OCI-LY3 (cell line): ENCODE measurements at regions not wholly inside any gene's neighbourhood (a gene's known extent, or its start where the extent isn't known, plus 50 kb on each side); places are given as distances from the start of the nearest gene placed in this dataset.

ENCODE experiments used
- H2AFZ ChIP-seq: fragments of 200-600, 300-600 bp; shearing (Covaris generic); 2 replicates; pipeline ENCODE4 v1.6.0; 2014; ENCODE audit warnings: antibody characterized with exemption, low read depth, low read length
- H3K27ac ChIP-seq: fragments of 200-600, 300-600 bp; sonication (generic); 2 replicates; pipeline ENCODE4 v1.5.1; 2014; ENCODE audit warnings: mild to moderate bottlenecking, low read length, moderate library complexity, mixed read lengths
- H3K27me3 ChIP-seq: fragments of 200-600, 300-600 bp; sonication (generic); 2 replicates; pipeline ENCODE4 v1.6.1; 2014; ENCODE audit warnings: low read depth, low read length, mixed read lengths
- H3K36me3 ChIP-seq: fragments of 200-600, 300-600 bp; sonication (generic); replicated peaks from 2 replicates; pipeline ENCODE3; 2014; ENCODE audit warnings: low read depth, low read length, mixed read lengths
- H3K4me1 ChIP-seq: fragments of 300-600, 200-600 bp; sonication (generic); 2 replicates; pipeline ENCODE4 v1.6.1; 2014; ENCODE audit warnings: low read length, mixed read lengths
- H3K4me2 ChIP-seq: fragments of 200-600, 300-600 bp; sonication (generic); 2 replicates; pipeline ENCODE4 v1.6.1; 2014; ENCODE audit warnings: low read length, mixed read lengths
- H3K4me3 ChIP-seq: fragments of 300-600, 200-600 bp; sonication (generic); 2 replicates; pipeline ENCODE4 v1.5.1; 2014; ENCODE audit warnings: antibody characterized with exemption, mild to moderate bottlenecking, low read length, moderate library complexity
- H3K79me2 ChIP-seq: fragments of 300-600, 200-600 bp; shearing (Covaris generic); 2 replicates; pipeline ENCODE4 v1.6.1; 2014; ENCODE audit warnings: mild to moderate bottlenecking, low read length, mixed read lengths
- H3K9ac ChIP-seq: fragments of 300-600, 200-600 bp; shearing (Covaris generic); 2 replicates; pipeline ENCODE4 v1.6.0; 2014; ENCODE audit warnings: mild to moderate bottlenecking, low read length, moderate library complexity
- H3K9me3 ChIP-seq: fragments of 200-600, 300-600 bp; shearing (Covaris generic); 2 replicates; pipeline ENCODE4 v1.6.1; 2014; ENCODE audit warnings: low read length, mixed read lengths; ENCODE audit not compliant: insufficient read depth
- H4K20me1 ChIP-seq: fragments of 200-600, 300-600 bp; sonication (generic); 2 replicates; pipeline ENCODE4 v1.6.1; 2016; ENCODE audit warnings: low read length, mixed read lengths; ENCODE audit not compliant: insufficient read depth
- CTCF ChIP-seq: fragments of 200-600, 300-600 bp; sonication (generic); IDR thresholded peaks from 2 replicates; pipeline ENCODE4 v1.5.1; 2014; ENCODE audit warnings: antibody characterized with exemption, low read length, low read depth
- EZH2phosphoT487 ChIP-seq: fragments of 200-600 bp; shearing (Covaris generic); IDR thresholded peaks from 2 replicates; pipeline ENCODE4 v1.6.1; 2018; ENCODE audit warnings: antibody characterized with exemption, mixed run types, low read depth

DNA sequence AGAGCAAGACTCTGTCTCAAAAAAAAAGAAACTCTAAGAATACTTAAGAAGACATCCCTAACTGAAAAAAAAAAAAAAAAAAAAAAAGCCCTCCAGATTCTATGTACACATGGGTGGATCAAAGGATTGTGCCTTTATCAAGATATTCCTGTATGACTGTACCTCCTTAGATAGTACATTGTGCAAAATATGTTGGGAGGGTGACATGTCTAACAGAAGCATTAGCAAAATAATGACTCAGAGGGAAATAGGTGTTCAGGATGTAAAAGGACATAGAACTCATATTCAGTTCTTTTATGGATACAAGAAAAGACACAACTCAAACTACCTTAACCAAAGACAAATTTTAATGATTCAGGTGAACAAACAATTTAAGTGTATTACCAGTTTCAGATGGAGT lies 269.8 kb upstream of the KAZN start:
- no peak overlapping the region for H3K9ac ChIP-seq
- no peaks in the 10 kb centered on the region for H3K79me2 ChIP-seq
- H3K27me3 ChIP-seq = no peaks in the 10 kb centered on the region
- no peak overlapping the region for H3K4me3 ChIP-seq
- H3K36me3 ChIP-seq = no peaks in the 10 kb centered on the region
- H4K20me1 ChIP-seq = no peaks in the 10 kb centered on the region
- no peak overlapping the region for H2AFZ ChIP-seq
- H3K27ac ChIP-seq = no peak overlapping the region
- TF ChIP-seq CTCF (no peak), EZH2phosphoT487 (no peak)
- no peaks in the 10 kb centered on the region for H3K9me3 ChIP-seq
- H3K4me2 ChIP-seq = no peak overlapping the region
- H3K4me1 ChIP-seq = no peaks in the 10 kb centered on the region

- H2AFZ ChIP-seq = no peak overlapping the region
- no peaks in the 10 kb centered on the region for H3K9me3 ChIP-seq
- no peaks in the 10 kb centered on the region for H3K4me1 ChIP-seq
- no peak overlapping the region for H3K9ac ChIP-seq
- H3K36me3 ChIP-seq = no peaks in the 10 kb centered on the region
- H3K27me3 ChIP-seq = no peaks in the 10 kb centered on the region
- H3K79me2 ChIP-seq = no peaks in the 10 kb centered on the region
- H4K20me1 ChIP-seq = no peaks in the 10 kb centered on the region
- H3K4me3 ChIP-seq = no peak overlapping the region
- H3K27ac ChIP-seq = no peak overlapping the region
- H3K4me2 ChIP-seq = no peak overlapping the region
- TF ChIP-seq CTCF (no peak), EZH2phosphoT487 (no peak)
Observed at GRCh38 chr1:14332158-14332557, 266.3 kb upstream of the KAZN start.

- Histone ChIP-seq H4K20me1 (no peaks in the 10 kb centered on the region), H3K9ac (no peak overlapping the region), H3K4me3 (no peak overlapping the region), H2AFZ (no peak overlapping the region), H3K4me1 (no peaks in the 10 kb centered on the region), H3K27me3 (no peaks in the 10 kb centered on the region), H3K79me2 (no peaks in the 10 kb centered on the region), H3K27ac (no peak overlapping the region), H3K36me3 (no peaks in the 10 kb centered on the region), H3K9me3 (no peaks in the 10 kb centered on the region), H3K4me2 (no peak overlapping the region)
- TF ChIP-seq EZH2phosphoT487 = no peak
- no peak for TF ChIP-seq CTCF
Observed at GRCh38 chr1:14334336-14335176, 263.9 kb upstream of the KAZN start.

DNA sequence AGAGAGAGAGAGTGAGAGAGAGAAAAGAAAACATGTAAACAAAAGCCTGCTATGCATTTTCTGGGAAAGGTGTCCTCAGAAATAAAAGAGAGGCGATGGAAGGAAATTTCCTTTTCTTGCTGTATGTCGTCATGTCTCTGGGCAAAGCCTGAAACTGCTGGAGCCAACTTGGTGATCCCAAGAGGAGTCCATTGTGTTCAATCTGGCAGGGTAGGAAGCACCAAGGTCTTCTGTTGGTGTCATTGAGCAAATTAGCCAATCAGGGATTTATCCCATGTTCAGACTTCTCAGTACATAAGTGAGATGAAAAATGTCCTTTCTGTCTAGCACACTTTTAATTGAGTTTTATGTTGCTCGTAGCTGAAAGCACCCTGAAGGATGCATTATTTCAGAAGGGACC lies 260.0 kb upstream of the KAZN start:
- no peaks in the 10 kb centered on the region for H3K9me3 ChIP-seq
- no peaks in the 10 kb centered on the region for H3K27me3 ChIP-seq
- H3K4me2 ChIP-seq = no peak overlapping the region
- H3K4me3 ChIP-seq = no peak overlapping the region
- no peaks in the 10 kb centered on the region for H4K20me1 ChIP-seq
- no peaks in the 10 kb centered on the region for H3K4me1 ChIP-seq
- TF ChIP-seq CTCF = no peak
- TF ChIP-seq EZH2phosphoT487 = no peak
- H3K27ac ChIP-seq = no peak overlapping the region
- no peak overlapping the region for H3K9ac ChIP-seq
- no peak overlapping the region for H2AFZ ChIP-seq
- H3K36me3 ChIP-seq = no peaks in the 10 kb centered on the region
- no peaks in the 10 kb centered on the region for H3K79me2 ChIP-seq
